ENCODE measurements at regions not wholly inside any gene's neighbourhood (a gene's known extent, or its start where the extent isn't known, plus 50 kb on each side); places are given as distances from the start of the nearest gene placed in this dataset.
"Not testable (repeated sequence)": the region's sequence is repeated elsewhere in the genome, so short reads cannot be mapped to it uniquely, and the experiment has no call there.

GRCh38 chr1:234911787-234912186 is 216.8 kb downstream of the TOMM20 start:
- intact Hi-C loops (cut with micrococcal nuclease; ENCODE audit: unreplicated experiment): no loop called here
- ATAC-seq (peak; percentile 33; the same call in 1 of the 2 replicates), DNase-seq (ENCODE audit: low read depth, low spot score) (no peak)
- BruUV-seq (replicated peaks): no TSS peak
- no peak overlapping the region for H3K4me3 ChIP-seq (ENCODE audit: low read depth in 2 of 2, low read length in 2 of 2)
- in situ Hi-C loops (cut with HindIII; ENCODE audit: low pct_unique_long_range_greater_than_20kb, low sequenced_read_pairs): no loop called here
- no peaks in the 10 kb centered on the region for H3K9me3 ChIP-seq (ENCODE audit: control insufficient read depth, insufficient read depth, low read depth, low read length)
- TF ChIP-seq, protein P1, sequence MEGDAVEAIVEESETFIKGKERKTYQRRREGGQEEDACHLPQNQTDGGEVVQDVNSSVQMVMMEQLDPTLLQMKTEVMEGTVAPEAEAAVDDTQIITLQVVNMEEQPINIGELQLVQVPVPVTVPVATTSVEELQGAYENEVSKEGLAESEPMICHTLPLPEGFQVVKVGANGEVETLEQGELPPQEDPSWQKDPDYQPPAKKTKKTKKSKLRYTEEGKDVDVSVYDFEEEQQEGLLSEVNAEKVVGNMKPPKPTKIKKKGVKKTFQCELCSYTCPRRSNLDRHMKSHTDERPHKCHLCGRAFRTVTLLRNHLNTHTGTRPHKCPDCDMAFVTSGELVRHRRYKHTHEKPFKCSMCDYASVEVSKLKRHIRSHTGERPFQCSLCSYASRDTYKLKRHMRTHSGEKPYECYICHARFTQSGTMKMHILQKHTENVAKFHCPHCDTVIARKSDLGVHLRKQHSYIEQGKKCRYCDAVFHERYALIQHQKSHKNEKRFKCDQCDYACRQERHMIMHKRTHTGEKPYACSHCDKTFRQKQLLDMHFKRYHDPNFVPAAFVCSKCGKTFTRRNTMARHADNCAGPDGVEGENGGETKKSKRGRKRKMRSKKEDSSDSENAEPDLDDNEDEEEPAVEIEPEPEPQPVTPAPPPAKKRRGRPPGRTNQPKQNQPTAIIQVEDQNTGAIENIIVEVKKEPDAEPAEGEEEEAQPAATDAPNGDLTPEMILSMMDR (IDR thresholded peaks at IDR 0.05): no peak
- TF ChIP-seq, protein P2, sequence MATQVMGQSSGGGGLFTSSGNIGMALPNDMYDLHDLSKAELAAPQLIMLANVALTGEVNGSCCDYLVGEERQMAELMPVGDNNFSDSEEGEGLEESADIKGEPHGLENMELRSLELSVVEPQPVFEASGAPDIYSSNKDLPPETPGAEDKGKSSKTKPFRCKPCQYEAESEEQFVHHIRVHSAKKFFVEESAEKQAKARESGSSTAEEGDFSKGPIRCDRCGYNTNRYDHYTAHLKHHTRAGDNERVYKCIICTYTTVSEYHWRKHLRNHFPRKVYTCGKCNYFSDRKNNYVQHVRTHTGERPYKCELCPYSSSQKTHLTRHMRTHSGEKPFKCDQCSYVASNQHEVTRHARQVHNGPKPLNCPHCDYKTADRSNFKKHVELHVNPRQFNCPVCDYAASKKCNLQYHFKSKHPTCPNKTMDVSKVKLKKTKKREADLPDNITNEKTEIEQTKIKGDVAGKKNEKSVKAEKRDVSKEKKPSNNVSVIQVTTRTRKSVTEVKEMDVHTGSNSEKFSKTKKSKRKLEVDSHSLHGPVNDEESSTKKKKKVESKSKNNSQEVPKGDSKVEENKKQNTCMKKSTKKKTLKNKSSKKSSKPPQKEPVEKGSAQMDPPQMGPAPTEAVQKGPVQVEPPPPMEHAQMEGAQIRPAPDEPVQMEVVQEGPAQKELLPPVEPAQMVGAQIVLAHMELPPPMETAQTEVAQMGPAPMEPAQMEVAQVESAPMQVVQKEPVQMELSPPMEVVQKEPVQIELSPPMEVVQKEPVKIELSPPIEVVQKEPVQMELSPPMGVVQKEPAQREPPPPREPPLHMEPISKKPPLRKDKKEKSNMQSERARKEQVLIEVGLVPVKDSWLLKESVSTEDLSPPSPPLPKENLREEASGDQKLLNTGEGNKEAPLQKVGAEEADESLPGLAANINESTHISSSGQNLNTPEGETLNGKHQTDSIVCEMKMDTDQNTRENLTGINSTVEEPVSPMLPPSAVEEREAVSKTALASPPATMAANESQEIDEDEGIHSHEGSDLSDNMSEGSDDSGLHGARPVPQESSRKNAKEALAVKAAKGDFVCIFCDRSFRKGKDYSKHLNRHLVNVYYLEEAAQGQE (IDR thresholded peaks at IDR 0.05; ENCODE audit: insufficient read depth in 1 of 2, low read depth in 2 of 2, low read length in 1 of 2): no peak
- TF ChIP-seq SIN3A (IDR thresholded peaks at IDR 0.05; ENCODE audit: borderline replicate concordance, insufficient read depth, low read depth, low read length) (no peak), POLR2AphosphoS5 (IDR thresholded peaks at IDR 0.05; ENCODE audit: low read depth, low read length) (no peak), TCF7L2 (IDR thresholded peaks at IDR 0.05; ENCODE audit: low read depth, low read length) (no peak)
- ChIA-PET POLR2A (no interaction called here), CTCF (no interaction called here)
- no peaks in the 10 kb centered on the region for H3K36me3 ChIP-seq (ENCODE audit: control insufficient read depth, insufficient read depth, low read length)
- no peaks in the 10 kb centered on the region for H3K27me3 ChIP-seq (ENCODE audit: control insufficient read depth, insufficient read depth, low read length)
- H3K27ac ChIP-seq (ENCODE audit: low read length): peak overlapping the region; percentile 65
- H3K4me1 ChIP-seq (ENCODE audit: control insufficient read depth, insufficient read depth, low read length): peaks cover 11% of the 10 kb centered on the region

DNA sequence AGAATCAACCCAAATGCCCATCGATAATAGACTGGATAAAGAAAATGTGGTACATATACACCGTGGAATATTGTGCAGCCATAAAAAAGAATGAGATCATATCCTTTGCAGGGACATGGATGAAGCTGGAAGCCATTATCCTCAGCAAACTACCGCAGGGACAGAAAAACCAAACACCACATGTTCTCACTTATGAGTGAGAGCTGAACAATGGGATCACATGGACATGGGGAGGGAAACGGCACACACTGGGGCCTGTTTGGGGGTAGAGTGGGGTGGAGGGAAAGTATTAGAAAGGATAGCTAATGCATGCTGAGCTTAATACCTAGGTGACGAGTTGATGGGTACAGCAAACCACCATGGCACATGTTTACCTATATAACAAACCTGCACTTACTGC is 217.5 kb downstream of the TOMM20 start:
- H3K4me1 ChIP-seq (ENCODE audit: control insufficient read depth, insufficient read depth, low read length); intact Hi-C loops (cut with micrococcal nuclease; ENCODE audit: unreplicated experiment); DNase-seq (ENCODE audit: low read depth, low spot score); ATAC-seq; BruUV-seq (replicated peaks); H3K36me3 ChIP-seq (ENCODE audit: control insufficient read depth, insufficient read depth, low read length); H3K4me3 ChIP-seq (ENCODE audit: low read depth in 2 of 2, low read length in 2 of 2); in situ Hi-C loops (cut with HindIII; ENCODE audit: low pct_unique_long_range_greater_than_20kb, low sequenced_read_pairs); H3K9me3 ChIP-seq (ENCODE audit: control insufficient read depth, insufficient read depth, low read depth, low read length); H3K27me3 ChIP-seq (ENCODE audit: control insufficient read depth, insufficient read depth, low read length): not testable (repeated sequence)
- H3K27ac ChIP-seq (ENCODE audit: low read length): peak overlapping the region; percentile 65
- POLR2A ChIA-PET: interaction anchor here (0.6 kb wide), 1 partner anchor 27 kb away, joined by 6 read pairs; no protein-coding TSS in a partner anchor
- CTCF ChIA-PET: interaction anchor here (0.6 kb wide), 1 partner anchor 187 kb away, joined by 5 read pairs; no protein-coding TSS in a partner anchor

DNA sequence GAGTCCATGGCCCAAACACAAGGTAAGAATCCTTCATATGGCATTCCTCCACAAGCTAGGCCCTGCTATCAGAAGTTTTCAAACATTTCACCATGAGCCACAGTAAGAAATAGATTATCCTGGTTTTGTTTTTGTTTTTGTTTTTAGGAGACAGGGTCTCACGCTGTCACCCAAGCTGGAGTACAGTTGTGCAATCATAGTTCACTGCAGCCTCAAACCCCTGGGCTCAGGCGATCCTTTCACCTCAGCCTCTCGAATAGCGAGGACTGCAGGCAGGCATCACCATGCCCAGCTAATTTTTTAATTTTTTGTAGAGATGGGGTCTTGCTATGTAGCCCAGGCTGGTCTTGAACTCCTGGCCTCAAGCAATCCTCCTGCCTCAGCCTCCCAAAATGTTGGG is 218.8 kb downstream of the TOMM20 start:
- in situ Hi-C loops (cut with HindIII; ENCODE audit: low pct_unique_long_range_greater_than_20kb, low sequenced_read_pairs) (no loop called here), intact Hi-C loops (cut with micrococcal nuclease; ENCODE audit: unreplicated experiment) (no loop called here)
- H3K36me3 ChIP-seq (ENCODE audit: control insufficient read depth, insufficient read depth, low read length): no peaks in the 10 kb centered on the region
- no peak for DNase-seq (ENCODE audit: low read depth, low spot score)
- BruUV-seq (replicated peaks): no TSS peak
- POLR2A ChIA-PET: no interaction called here
- CTCF ChIA-PET: no interaction called here
- H3K4me1 ChIP-seq (ENCODE audit: control insufficient read depth, insufficient read depth, low read length): no peaks in the 10 kb centered on the region
- H3K4me3 ChIP-seq (ENCODE audit: low read depth in 2 of 2, low read length in 2 of 2): no peak overlapping the region
- peak overlapping the region; percentile 66; the same call in 1 of the 2 replicates for H3K27ac ChIP-seq (ENCODE audit: low read length)
- TF ChIP-seq POLR2AphosphoS5 (IDR thresholded peaks at IDR 0.05; ENCODE audit: low read depth, low read length): no peak
- TF ChIP-seq, protein P2 (IDR thresholded peaks at IDR 0.05; ENCODE audit: insufficient read depth in 1 of 2, low read depth in 2 of 2, low read length in 1 of 2): no peak
- TF ChIP-seq, protein P1 (IDR thresholded peaks at IDR 0.05): no peak
- no peak for TF ChIP-seq TCF7L2 (IDR thresholded peaks at IDR 0.05; ENCODE audit: low read depth, low read length)
- TF ChIP-seq SIN3A (IDR thresholded peaks at IDR 0.05; ENCODE audit: borderline replicate concordance, insufficient read depth, low read depth, low read length): no peak
- no peaks in the 10 kb centered on the region for H3K27me3 ChIP-seq (ENCODE audit: control insufficient read depth, insufficient read depth, low read length)
- H3K9me3 ChIP-seq (ENCODE audit: control insufficient read depth, insufficient read depth, low read depth, low read length): no peaks in the 10 kb centered on the region
- no peak for ATAC-seq

Measured in Panc1 (cell line).